SH-SY5Y (cell line): ENCODE measurements at regions not wholly inside any gene's neighbourhood (a gene's known extent, or its start where the extent isn't known, plus 50 kb on each side); places are given as distances from the start of the nearest gene placed in this dataset.

Source experiments
- GATA2 ChIP-seq: IDR thresholded peaks from 2 replicates; pipeline ENCODE4 v1.6.1; 2011; ENCODE audit warnings: mild to moderate bottlenecking, low read depth, low read length
- GATA3 ChIP-seq: IDR thresholded peaks from 2 replicates; pipeline ENCODE4 v1.6.1; 2011; ENCODE audit warnings: low read depth, mild to moderate bottlenecking, low read length, moderate library complexity

DNA sequence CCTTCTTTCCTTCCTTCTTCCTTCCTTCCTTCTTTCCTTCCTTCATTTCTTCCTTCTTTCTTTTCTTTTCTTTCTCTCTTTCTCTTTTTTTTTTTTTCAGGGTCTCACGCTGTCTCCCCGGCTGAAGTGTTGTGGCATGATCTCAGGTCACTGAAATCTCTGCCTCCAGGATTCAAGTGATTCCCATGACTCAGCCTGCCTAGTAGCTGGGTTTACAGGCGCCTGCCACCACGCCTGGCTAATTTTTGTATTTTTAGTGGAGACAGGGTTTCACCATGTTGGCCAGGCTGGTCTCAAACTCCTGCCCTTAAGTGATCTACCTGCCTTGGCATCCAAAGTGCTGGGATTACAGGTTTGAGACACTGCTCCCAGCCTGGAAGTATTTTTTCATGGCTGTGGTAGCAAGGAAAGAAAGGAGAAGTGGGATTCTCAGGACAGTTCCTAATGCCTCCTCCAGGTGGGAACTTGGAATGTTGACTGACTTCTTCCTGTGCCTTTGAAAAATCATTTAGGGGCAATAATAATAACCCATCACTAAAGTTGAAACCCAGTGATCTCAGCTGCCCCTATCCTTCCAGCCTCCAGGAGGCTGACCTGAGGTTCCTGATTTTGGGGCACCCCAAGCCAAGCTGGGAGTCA is 89.3 kb upstream of the CELF4 start:
- TF ChIP-seq GATA2, result no peak
- TF ChIP-seq GATA3, result no peak

DNA sequence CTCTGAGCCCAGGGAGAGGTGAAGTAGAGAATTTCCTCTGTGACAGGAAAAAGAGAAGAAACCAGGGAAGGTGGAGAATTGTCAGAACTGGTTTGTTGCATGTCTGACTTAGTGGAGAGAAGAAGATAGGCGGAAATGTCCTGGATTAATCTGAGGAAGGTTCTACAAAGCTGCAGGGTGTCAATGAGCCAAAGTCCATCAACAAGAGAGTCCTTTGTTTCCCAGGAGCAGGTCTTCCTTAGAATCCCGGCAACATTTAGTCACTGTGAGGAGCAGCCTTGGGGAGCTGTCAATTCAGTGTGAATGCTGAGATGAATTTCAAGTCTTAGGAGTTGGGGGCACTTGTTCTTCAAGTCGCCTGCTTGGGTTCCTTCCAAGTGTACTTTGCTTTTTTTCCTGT is 88.4 kb upstream of the CELF4 start:
- TF ChIP-seq GATA3 (no peak), GATA2 (no peak)

GRCh38 chr18:37653618-37654017 is 88.0 kb upstream of the CELF4 start:
- TF ChIP-seq GATA2, result no peak
- no peak for TF ChIP-seq GATA3

- TF ChIP-seq GATA3, result no peak
- no peak for TF ChIP-seq GATA2
Observed at GRCh38 chr18:37649930-37650329, 84.3 kb upstream of the CELF4 start.

DNA sequence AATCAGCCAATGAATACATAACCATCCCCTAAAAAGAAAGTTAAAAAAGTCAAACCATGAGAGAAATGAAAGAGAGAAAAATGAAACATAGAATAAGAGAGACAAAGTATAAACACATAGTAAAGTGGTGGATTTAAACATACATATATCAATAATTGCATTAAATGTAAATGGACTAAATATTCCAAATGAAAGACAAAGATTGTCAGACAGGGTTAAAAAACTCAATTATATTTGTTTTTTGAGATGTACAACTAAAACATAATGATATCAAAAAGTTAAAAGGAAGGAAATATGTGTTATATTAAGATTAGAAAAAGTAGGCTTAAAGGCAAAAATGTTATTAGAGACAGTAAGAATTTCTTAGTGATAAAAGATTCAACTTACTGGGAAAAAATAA is 83.8 kb upstream of the CELF4 start:
- no peak for TF ChIP-seq GATA3
- no peak for TF ChIP-seq GATA2

DNA sequence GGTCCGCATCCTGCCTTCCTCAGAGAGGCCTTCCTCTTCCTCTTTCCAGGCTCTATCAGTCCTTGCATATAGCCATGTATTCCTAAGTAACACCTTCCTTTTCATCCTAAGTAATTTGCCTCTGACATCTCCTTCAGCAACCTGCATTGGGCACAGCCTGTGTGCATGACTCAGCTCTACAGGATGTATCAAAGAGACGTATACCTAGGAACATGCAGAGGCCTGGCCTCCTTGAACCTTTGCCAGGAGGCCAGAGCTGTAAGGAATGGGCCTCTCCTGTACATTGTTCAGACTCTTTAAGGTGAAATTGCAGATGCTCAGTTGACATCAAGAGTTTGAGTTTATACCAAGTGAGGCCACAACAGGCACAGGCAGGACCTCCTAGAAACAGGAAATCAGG is 76.0 kb upstream of the CELF4 start:
- TF ChIP-seq GATA3, result no peak
- TF ChIP-seq GATA2, result no peak

DNA sequence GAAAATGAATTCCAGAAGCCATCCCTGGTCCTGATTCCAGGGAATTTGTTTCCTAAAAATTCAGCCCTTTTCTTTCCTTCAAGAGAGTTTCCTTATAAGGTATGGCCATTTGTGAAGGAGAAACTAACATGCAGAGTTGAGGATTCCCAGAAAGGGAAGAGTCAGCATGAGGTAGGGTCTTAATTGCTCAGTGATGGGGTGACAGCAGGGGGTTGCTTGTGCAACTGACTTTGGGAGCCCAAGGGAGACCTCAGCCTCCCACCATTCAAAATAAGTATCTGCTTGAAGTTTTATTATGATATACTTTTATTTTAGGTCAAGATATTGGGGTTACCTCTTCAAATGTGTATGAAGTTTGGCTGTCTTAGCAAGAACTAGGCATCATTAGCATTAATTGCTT is 74.9 kb upstream of the CELF4 start:
- no peak for TF ChIP-seq GATA2
- TF ChIP-seq GATA3, result no peak

- TF ChIP-seq GATA3 (no peak), GATA2 (no peak)
Observed at GRCh38 chr18:37639846-37640245, 74.2 kb upstream of the CELF4 start.

GRCh38 chr18:37637478-37637850 is 71.9 kb upstream of the CELF4 start:
- TF ChIP-seq GATA3 (no peak), GATA2 (no peak)

DNA sequence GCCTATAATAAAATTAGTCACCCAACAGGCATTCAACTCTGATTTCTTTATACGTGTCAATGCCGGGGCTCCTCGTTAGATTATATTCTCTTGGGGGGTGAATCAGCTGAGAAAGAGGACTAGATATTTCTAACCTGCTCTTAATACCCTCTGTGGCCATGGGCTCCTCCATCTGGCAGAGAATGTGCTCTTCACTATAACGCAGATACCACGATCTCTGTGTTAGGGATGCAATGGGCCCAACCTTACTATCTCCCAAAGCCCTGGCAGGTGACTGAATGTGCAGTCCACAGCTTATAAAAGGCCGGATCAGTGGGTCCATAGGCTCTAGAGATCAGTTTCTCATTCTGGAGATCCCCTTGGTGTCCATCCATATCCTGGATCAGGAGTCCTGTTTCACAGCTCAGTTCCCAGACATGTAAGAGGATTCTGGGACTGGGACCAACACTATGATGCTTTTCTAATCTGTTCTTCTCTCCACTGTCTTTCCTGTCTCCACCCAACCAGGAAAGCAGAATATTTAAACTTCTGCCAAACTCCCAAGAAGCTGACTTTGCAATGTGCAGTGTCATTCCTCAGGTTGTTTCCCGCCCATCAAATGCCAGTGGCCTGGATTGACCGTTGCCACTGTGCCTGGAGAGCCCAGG is 71.4 kb upstream of the CELF4 start:
- TF ChIP-seq GATA2, result no peak

GRCh38 chr18:37634516-37634915 is 68.9 kb upstream of the CELF4 start:
- TF ChIP-seq GATA3 (no peak), GATA2 (no peak)

DNA sequence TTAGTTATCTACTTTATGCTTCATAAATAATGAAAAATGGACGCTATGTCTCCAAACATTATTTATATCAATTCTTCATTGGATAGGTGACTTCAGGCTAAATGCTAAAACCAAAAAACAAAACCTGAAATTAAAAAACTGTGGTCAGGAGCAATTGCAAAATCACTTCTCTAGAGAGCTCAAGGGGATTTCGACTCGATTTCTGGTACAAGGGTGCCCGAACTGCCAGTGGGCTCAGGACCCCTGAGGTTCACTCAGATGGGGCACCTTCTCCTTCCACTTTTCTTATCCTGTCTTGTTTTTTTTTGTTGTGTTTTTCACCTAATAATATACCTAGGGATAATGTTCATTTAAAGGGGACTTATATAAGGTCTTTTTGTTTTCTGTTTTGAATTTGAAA is 65.8 kb upstream of the CELF4 start:
- no peak for TF ChIP-seq GATA2
- TF ChIP-seq GATA3, result no peak

DNA sequence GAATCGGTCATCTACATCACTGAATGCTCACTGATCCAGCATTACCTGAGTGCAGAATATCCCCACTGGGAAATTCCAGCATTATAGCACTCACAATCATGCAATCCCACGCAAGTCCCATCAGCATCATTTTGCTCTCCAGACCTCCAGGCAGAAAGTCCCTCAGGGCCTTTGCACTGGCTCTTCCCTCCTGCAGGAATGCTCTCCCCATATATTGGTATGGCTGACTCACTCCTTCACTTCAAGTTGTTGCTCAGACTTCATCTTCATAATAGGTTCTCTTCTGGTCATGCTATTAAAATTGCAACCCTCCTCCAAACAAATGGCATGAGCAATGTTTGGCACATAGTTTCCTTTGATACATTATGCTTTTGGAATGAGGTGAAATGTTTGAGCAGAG is 64.7 kb upstream of the CELF4 start:
- TF ChIP-seq GATA2 (no peak), GATA3 (no peak)

DNA sequence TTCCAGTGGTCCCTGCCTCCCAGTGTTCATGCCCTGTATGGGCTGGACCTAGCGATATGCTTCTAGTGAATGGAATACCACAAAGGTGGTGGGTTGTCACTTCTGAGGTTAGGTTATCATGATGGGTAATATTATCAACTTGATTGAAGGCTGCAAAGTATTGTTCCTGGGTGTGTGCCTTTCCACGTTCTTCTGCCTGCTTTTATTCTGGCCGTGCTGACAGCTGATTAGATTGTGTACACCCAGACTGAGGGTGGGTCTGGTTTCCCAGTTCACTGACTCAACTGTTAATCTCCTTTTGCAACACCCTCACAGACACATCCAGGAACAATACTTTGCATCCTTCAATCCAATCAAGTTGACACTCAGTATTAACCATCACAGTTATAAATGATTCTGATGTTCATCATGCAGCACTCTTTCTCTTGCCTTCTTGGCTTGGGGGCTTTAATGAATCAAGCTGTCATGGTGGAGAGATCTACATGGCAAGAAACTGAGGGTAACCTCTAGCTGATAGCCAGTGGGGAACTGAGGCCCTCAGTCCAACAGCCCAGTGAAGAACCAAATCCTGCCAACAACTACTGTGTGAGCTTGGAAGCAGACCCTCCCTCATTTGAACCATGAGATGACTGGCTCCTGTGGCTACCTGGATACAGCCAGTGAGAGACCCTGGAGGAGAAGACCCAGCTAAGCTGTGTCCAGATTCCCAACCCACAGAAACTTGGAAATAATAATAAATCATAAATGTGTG is 63.0 kb upstream of the CELF4 start:
- TF ChIP-seq GATA2 (no peak), GATA3 (no peak)

GRCh38 chr18:37624318-37624717 is 58.7 kb upstream of the CELF4 start:
- TF ChIP-seq GATA2, result no peak
- no peak for TF ChIP-seq GATA3

DNA sequence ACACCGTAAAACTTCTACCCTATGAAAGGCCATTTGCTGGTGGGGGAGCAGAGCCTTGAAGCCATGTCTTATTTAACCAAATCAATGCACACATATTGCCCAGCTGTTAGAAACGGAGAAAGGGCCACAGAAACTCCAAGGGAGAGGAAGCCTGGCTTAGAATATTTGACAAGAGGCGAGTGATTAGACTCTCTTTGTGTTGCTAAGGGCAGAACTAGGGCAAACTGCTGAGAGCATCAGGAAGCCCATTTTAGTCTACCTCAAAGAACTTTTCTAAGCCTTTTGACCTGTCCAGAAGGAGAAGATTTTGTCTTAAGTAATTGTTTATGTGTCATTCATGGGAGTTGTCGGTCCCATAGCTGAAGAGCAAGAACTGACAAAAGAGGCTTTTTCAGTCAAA is 54.4 kb upstream of the CELF4 start:
- no peak for TF ChIP-seq GATA2
- no peak for TF ChIP-seq GATA3
